Left renal cortex interstitium (tissue), 4 donors: ENCODE measurements at regions not wholly inside any gene's neighbourhood (a gene's known extent, or its start where the extent isn't known, plus 50 kb on each side); places are given as distances from the start of the nearest gene placed in this dataset.

ENCODE experiments used
- DNase-seq, 4 donors: peaks; one replicate each; pipeline ENCODE4 v3.0.0-alpha.2; 2013; ENCODE audit warnings: low read depth in 4 of 4, low spot score in 2 of 4, missing footprints in 1 of 4

GRCh38 chr2:33782395-33783230 lies 183.5 kb upstream of the FAM98A start:
- no peak for DNase-seq

GRCh38 chr2:33777786-33778185 lies 178.7 kb upstream of the FAM98A start:
- no peak for DNase-seq

DNA sequence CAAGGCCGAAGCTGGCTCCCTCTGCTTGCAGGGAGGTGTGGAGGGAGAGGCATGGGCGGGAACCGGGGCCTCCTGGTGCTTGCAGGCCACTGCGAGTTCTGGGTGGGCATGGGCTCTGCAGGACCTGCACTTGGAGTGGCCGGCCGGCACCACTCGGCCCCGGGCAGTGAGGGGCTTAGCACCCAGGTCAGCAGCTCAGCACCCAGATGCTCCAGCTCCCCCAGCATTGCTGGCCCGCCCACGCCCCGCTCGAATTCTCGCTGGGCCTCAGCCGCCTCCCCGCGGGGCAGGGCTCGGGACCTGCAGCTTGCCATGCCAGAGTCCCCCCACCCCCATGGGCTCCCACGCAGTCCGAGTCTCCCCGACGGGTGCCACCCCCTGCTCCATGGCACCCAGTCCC lies 176.2 kb upstream of the FAM98A start:
- DNase-seq: no peak

DNA sequence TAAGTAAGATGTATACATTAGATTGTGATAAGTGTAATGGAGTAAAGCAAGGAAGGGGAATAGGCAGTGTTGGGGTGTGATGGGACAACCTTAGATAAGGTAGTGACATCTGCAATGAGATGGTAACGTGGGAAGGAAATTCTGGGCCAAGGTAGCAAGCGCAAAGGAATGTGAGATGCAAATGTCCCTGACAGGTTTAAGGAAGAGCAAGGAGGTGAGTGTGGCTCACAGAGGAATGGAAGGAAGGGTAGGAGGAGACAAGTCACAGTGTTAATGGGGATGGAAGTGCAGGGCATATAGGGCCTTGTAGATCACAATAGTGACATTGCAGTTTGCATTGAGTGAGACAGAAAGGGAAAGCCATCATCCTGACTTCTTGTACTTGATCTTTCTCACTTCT lies 170.9 kb upstream of the FAM98A start:
- DNase-seq: no peak

DNA sequence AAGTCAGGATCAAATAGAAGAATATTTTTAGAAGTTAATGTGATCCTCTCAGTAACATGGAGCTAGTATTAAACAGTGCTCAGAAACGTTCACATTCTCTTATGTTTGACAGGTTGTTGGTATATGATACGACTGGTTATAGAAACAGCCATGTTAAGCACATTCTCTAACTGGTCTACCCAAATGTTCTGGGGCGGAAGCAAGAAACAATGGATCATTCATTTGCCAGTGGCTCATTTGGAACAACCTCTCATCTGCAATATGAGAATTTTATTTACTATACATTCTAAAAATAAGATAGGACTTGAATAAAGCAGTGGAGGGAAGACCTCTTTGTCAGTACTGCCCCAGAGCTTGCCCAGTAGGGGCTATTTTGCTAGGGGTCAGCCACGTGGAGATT lies 167.1 kb upstream of the FAM98A start:
- no peak for DNase-seq

- peak in 1 of 4 donors; percentile 19 for DNase-seq
Observed at GRCh38 chr2:33765122-33765521, 166.0 kb upstream of the FAM98A start.

DNA sequence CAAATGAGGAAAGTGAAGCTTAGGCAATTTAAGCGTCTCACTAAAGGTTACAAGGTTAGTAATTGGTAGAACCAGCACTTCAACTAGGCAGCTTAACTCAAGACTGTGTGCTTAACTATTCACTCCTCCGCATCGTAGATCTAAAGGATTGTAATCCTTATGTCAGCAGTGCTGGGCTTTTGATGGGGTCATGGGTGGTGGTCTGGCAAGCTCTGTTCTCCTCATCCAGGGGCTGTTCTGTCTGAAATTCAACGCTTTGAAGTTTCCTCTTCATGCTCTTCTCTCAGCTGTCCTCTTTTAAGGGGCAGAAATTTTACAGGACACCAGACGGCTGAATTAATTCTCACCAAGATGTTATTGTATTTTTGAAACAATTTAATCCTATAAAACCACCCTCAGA lies 165.5 kb upstream of the FAM98A start:
- no peak for DNase-seq

DNA sequence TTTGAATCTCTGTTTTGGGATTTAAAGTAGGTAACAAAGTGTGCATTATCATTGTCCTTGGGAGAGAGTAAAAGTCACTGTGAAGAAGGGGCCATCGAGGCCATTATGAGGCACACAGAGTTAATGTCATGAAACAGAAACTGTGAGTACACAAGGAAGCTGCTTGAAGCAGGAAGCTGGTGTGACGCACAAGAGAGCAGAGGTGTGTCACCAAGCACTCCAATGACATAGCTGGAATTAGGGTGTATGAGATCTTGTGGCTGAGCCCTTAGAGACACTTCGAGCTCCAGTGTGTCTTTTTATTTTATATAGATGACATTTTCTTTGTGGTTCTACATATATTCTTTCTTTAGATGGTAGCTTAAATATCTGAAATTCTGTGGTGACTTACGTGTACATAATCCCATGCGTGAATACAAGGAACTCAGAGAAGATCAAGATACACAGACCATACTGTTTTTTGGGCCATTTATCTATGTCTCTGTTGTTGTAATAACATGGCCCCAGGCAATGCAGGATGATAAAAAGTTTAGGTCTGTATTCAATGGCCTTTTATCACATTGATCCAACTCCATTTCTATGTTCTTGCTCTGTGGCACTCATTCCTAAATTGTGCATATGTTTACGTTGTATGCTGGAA lies 164.7 kb upstream of the FAM98A start:
- no peak for DNase-seq

DNA sequence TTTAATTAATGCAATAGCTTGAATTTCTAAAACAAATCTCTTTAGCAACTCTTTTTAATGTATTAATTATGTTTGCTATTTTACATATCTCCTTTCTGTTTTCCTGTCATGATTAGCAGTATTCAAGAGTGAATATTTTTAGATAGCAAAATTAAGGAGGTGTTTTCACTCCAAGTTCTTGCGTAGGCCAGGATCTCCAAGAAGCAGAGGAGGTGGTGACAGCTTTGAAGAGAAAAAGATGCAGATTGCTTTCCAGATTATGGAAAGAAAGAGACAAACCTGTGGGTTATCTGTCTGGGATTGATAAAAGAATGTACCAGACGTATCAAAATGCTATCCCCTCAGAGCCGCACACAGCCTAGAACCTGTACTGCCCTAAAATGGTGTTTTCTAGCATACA lies 163.5 kb upstream of the FAM98A start:
- no peak for DNase-seq

- no peak for DNase-seq
Observed at GRCh38 chr2:33746208-33746800, 147.2 kb upstream of the FAM98A start.

DNA sequence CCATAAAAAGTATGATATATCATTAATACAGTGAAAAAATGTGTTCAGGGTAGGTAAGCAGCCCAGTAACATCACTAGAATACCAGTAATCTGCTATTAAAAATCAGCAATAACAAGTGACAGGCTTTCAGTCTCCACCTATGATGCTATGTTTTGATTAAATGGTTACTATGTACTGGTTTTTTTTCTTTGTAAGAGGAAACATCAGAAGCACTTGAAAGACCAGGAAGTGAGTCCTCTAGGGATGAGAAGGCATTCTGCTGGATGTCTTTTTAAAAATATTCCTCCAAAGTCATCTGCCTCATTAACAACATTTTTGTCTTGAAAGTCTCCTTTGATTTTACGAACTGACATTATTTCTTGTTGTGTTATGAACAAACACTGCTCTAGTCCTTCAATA lies 136.0 kb upstream of the FAM98A start:
- no peak for DNase-seq

DNA sequence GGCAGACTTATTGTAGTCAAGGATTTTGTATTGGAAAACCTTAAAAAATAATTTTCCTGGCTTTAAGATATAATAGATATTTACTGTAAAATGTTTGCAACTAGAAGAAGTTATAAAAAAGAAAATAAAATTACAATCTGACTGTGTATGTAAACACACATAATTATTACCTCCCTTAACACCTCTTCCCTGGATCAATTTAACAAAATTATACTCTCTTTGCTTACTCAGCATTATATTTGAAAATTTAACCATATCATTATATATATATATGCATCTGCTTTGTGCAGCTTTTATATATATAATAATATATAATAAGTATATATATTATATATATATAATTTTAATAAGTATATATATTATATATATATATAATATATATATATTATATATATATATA lies 131.7 kb upstream of the FAM98A start:
- no peak for DNase-seq

- no peak for DNase-seq
Observed at GRCh38 chr2:33730193-33730592, 131.1 kb upstream of the FAM98A start.

GRCh38 chr2:33729353-33729752 lies 130.3 kb upstream of the FAM98A start:
- no peak for DNase-seq

- DNase-seq: no peak
Observed at GRCh38 chr2:33728106-33728505, 129.0 kb upstream of the FAM98A start.

GRCh38 chr2:33727361-33728032 lies 128.4 kb upstream of the FAM98A start:
- no peak for DNase-seq

DNA sequence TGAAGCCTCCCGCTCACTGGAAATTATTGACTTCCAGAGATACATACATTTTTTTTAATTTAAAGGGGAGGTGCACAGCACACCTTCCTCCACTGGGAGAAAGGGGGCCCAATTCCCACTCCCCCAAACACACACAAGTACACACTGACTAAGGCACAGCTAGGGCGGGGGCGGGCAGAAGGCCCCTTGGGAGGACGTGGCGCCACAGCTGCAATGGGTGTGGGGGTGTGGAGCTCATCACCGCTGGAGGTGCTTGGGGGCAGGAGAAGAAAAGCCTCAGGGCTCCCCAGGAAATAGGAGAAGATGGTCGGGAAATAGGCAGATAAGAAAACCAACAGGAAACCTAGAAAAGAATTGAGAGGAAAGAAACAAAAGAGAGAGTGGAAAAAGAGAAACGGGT lies 127.3 kb upstream of the FAM98A start:
- DNase-seq: no peak

DNA sequence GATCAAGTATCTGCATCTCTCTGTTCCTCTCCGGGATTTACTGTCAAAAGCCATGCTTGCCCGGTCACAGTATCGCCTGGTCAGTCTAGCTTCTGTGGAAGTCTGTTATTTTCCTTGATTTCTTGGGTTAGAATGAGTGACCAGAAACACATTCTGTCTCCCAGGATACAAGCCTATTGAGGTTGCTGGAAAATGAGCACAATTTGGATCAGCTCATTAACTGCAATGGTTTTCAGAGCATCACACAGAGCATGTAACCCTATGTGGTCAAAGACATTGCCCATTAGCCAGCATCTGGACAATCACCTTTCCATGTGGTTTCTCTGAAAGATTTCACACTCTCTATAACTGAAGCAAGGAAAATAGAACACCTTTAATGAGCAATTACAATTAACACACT lies 124.2 kb upstream of the FAM98A start:
- DNase-seq: no peak

GRCh38 chr2:33719067-33719466 lies 120.0 kb upstream of the FAM98A start:
- no peak for DNase-seq

- no peak for DNase-seq
Observed at GRCh38 chr2:33712674-33713073, 113.6 kb upstream of the FAM98A start.

DNA sequence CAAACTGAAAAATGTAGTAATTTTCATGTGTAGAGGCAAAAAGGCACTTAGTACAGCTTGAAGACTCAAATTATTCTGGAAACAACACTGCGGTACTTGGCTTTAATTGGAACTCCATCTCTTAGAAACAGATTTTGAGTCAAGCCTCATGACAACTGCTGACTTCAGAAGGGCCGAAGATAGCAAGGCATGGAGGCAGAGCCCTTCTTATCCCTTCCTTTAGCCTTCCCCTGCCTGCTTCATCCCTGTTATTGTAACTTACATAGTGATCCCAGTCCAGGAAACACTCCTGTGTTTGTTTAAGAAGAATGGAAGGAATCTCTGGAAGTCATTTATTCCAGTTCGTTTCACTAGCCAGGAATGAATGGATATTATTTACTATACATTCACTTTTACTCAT lies 110.9 kb upstream of the FAM98A start:
- no peak for DNase-seq
